ENCODE measurements at regions not wholly inside any gene's neighbourhood (a gene's known extent, or its start where the extent isn't known, plus 50 kb on each side); places are given as distances from the start of the nearest gene placed in this dataset.

DNA sequence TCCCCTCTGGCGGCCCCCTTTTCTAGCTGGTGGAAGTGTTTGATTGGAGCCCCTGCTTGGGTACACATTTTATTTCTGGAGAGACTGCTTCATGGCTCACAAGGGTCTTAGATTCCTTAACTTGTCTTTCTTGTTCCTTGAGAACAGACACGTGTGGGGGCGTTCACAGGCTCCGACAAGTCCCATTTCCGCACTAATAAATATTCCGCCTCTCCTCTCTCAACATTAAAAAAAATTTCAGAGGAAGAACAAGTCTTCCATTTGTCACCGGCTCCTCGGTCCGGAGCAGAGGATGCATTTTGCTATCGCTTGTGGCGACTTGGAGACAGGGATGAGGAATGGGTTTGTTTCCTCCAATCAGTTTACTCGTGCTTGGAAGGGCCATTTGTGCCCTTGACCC is 134.0 kb upstream of the PODXL start:
- DNase-seq (ENCODE audit: low read depth in 1 of 2, low spot score in 1 of 2) (no peak), FAIRE-seq (no peak), ATAC-seq (no peak)
- WGBS (ENCODE audit: missing lambda C conversion rate), result 67% methylated on average over 12 of the region's 12 CpGs
- no peaks in the 10 kb centered on the region for H3K9me3 ChIP-seq
- no peak overlapping the region for H3K4me3 ChIP-seq
- no peak overlapping the region for H3K4me2 ChIP-seq
- ChIA-PET POLR2A (no interaction called here), CTCF (interaction anchor here (1.0 to 7.2 kb wide), 12 partner anchors 9 to 890 kb away, joined by 3 to 69 read pairs (median 8); no protein-coding TSS in a partner anchor)
- H3K4me1 ChIP-seq, result no peaks in the 10 kb centered on the region
- TF ChIP-seq CBX2 (IDR thresholded peaks at IDR 0.05; ENCODE audit: borderline replicate concordance, low read depth) (no peak), POLR2A (IDR thresholded peaks at IDR 0.05; ENCODE audit: low read length) (no peak), RCOR1 (IDR thresholded peaks at IDR 0.05; ENCODE audit: low read depth, low read length) (no peak), HOXB5 (CRISPR knock-in tag; IDR thresholded peaks at IDR 0.05) (no peak), BHLHE40 (IDR thresholded peaks at IDR 0.05; ENCODE audit: low read depth, low read length) (no peak), ZSCAN20 (CRISPR knock-in tag; IDR thresholded peaks at IDR 0.05) (no peak), RFX5 (IDR thresholded peaks at IDR 0.05) (no peak), MAZ (IDR thresholded peaks at IDR 0.05; ENCODE audit: borderline replicate concordance, low read depth, low read length) (no peak), CBX8 (IDR thresholded peaks at IDR 0.05) (no peak), TFCP2L1 (CRISPR knock-in tag; IDR thresholded peaks at IDR 0.05) (no peak)
- no peak overlapping the region for H3K27ac ChIP-seq

DNA sequence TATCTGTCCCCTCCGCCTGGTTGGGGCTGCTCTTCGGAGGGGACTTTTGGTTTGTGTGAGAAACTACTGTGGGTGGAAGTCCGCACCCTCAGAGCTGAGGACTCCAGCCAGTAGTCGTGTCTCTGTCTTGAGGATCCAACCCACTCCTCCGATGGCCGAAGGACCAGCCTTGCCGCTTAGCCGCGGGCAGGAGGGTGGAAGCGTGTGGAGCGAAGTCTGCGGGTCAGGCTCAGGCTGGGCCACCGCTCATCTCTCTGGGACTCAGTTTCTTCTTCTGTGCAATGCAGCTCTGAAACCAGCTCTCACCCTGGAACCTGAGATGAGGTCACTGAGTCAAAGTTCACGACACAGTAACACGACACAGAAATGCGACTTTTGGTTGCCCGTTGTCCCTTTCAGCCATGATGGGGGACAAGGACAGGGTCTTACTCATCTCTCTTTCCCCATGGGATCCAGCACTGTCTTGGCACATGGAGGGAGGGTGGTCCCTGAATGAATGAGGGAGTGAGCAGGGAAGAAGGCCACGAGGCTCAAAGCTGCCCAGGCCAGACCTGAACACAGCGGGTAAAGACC is 133.3 kb upstream of the PODXL start:
- no peak overlapping the region for H3K27ac ChIP-seq
- ChIA-PET CTCF (interaction anchor here (0.5 to 7.2 kb wide), 48 partner anchors 12 to 1744 kb away, joined by 3 to 69 read pairs (median 4); no protein-coding TSS in a partner anchor), POLR2A (no interaction called here)
- ATAC-seq, result no peak
- TF ChIP-seq CBX2 (IDR thresholded peaks at IDR 0.05; ENCODE audit: borderline replicate concordance, low read depth) (no peak), NPAS2 (CRISPR knock-in tag; IDR thresholded peaks at IDR 0.05; ENCODE audit: borderline replicate concordance) (no peak), CHD2 (IDR thresholded peaks at IDR 0.05; ENCODE audit: low read length, partially characterized antibody) (no peak), POLR2A (IDR thresholded peaks at IDR 0.05; ENCODE audit: low read length) (no peak)
- no peaks in the 10 kb centered on the region for H3K4me1 ChIP-seq
- no peaks in the 10 kb centered on the region for H3K9me3 ChIP-seq
- DNase-seq (ENCODE audit: low read depth in 1 of 2, low spot score in 1 of 2), result no peak
- H3K4me3 ChIP-seq, result no peak overlapping the region
- H3K4me2 ChIP-seq, result no peak overlapping the region
- WGBS (ENCODE audit: missing lambda C conversion rate), result 63% methylated on average over 19 of the region's 19 CpGs
- no peak for FAIRE-seq

- TF ChIP-seq CBX2 (IDR thresholded peaks at IDR 0.05; ENCODE audit: borderline replicate concordance, low read depth) (no peak), PHF8 (IDR thresholded peaks at IDR 0.05; ENCODE audit: borderline replicate concordance, low read depth) (no peak), SMC3 (IDR thresholded peaks at IDR 0.05) (peak; percentile 73), RFX5 (IDR thresholded peaks at IDR 0.05) (no peak), CHD4 (IDR thresholded peaks at IDR 0.05; ENCODE audit: borderline replicate concordance) (no peak), RAD21 (conservative IDR thresholded peaks at IDR 0.05 in 1 of 2, IDR thresholded peaks at IDR 0.05 in 1 of 2) (peak; percentile 94 to 97), HEYL (CRISPR knock-in tag; IDR thresholded peaks at IDR 0.05) (no peak), TFCP2L1 (CRISPR knock-in tag; IDR thresholded peaks at IDR 0.05) (no peak), FOXS1 (CRISPR knock-in tag; IDR thresholded peaks at IDR 0.05) (no peak), RNF2 (IDR thresholded peaks at IDR 0.05; ENCODE audit: borderline replicate concordance, low read depth) (no peak), TP53 (CRISPR knock-in tag; IDR thresholded peaks at IDR 0.05) (no peak), NFE2L2 (conservative IDR thresholded peaks at IDR 0.05; ENCODE audit: low read length) (no peak)
- TF ChIP-seq, protein P1, sequence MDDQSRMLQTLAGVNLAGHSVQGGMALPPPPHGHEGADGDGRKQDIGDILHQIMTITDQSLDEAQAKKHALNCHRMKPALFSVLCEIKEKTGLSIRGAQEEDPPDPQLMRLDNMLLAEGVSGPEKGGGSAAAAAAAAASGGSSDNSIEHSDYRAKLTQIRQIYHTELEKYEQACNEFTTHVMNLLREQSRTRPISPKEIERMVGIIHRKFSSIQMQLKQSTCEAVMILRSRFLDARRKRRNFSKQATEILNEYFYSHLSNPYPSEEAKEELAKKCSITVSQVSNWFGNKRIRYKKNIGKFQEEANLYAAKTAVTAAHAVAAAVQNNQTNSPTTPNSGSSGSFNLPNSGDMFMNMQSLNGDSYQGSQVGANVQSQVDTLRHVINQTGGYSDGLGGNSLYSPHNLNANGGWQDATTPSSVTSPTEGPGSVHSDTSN (IDR thresholded peaks at IDR 0.05), result no peak
- TF ChIP-seq, protein P2, sequence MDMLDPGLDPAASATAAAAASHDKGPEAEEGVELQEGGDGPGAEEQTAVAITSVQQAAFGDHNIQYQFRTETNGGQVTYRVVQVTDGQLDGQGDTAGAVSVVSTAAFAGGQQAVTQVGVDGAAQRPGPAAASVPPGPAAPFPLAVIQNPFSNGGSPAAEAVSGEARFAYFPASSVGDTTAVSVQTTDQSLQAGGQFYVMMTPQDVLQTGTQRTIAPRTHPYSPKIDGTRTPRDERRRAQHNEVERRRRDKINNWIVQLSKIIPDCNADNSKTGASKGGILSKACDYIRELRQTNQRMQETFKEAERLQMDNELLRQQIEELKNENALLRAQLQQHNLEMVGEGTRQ (IDR thresholded peaks at IDR 0.05), result no peak
- TF ChIP-seq, protein P3, sequence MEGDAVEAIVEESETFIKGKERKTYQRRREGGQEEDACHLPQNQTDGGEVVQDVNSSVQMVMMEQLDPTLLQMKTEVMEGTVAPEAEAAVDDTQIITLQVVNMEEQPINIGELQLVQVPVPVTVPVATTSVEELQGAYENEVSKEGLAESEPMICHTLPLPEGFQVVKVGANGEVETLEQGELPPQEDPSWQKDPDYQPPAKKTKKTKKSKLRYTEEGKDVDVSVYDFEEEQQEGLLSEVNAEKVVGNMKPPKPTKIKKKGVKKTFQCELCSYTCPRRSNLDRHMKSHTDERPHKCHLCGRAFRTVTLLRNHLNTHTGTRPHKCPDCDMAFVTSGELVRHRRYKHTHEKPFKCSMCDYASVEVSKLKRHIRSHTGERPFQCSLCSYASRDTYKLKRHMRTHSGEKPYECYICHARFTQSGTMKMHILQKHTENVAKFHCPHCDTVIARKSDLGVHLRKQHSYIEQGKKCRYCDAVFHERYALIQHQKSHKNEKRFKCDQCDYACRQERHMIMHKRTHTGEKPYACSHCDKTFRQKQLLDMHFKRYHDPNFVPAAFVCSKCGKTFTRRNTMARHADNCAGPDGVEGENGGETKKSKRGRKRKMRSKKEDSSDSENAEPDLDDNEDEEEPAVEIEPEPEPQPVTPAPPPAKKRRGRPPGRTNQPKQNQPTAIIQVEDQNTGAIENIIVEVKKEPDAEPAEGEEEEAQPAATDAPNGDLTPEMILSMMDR (IDR thresholded peaks at IDR 0.05), result peak; percentile 92
- no peak for FAIRE-seq
- no peaks in the 10 kb centered on the region for H3K4me1 ChIP-seq
- 39% methylated on average over 12 of the region's 12 CpGs for WGBS (ENCODE audit: missing lambda C conversion rate)
- H3K9me3 ChIP-seq, result no peaks in the 10 kb centered on the region
- ATAC-seq, result peak; percentile 73 to 84
- no peak overlapping the region for H3K4me3 ChIP-seq
- H3K4me2 ChIP-seq, result no peak overlapping the region
- H3K27ac ChIP-seq, result no peak overlapping the region
- ChIA-PET POLR2A (no interaction called here), CTCF (interaction anchor here (0.5 to 7.2 kb wide), 59 partner anchors 11 to 1745 kb away, joined by 3 to 69 read pairs (median 3); no protein-coding TSS in a partner anchor)
- DNase-seq (ENCODE audit: low read depth in 1 of 2, low spot score in 1 of 2), result peak; percentile 57 to 94
Measured at GRCh38 chr7:131688738-131689661, 132.6 kb upstream of the PODXL start.

All from A549 (cell line).